NCI-H82 treated with DMSO at 0.1 percent for 48 hours (cell line): ENCODE measurements at regions not wholly inside any gene's neighbourhood (a gene's known extent, or its start where the extent isn't known, plus 50 kb on each side); places are given as distances from the start of the nearest gene placed in this dataset.

Source experiments
- DNase-seq: peaks from one replicate; lab custom pipeline; 2025; ENCODE audit not compliant: unreplicated experiment; lab: John Stamatoyannopoulos, UW

DNA sequence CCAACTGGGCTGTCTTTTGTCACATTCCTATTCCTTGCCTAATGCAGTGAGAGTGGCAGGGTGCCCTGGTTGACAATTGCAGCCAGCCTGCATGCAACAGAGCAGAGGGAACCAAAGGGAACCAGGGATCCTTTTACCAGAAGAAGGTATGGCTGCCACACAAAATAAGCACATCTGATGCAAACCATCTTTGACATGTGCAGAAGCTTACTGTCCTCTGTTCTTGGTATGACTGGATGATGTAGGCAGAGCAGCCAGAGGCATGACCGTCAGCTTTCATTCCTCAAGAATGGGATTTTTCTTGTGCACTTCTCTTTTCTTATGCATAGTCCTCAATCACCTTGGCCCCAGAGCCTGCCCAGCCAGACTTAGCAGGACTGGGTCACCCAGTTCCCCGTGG, 116.1 kb downstream of the UQCRFS1 start:
- no peak for DNase-seq

DNA sequence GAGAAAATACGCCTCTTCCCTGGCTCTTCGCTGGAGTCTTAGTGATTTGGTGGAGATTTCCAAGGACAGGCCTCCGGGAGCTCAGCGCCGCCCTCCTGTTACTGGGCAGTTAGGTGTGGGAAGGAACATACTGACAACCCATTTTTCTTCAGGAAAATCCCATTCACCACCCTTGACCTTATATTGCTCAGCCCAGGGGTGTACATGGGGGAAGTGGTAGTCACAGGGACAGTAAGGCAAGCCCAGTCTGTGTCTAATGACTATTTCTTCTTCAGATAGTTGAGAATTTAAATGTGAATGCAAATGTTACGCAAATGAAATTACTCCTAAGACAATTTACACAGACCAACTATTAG, 119.4 kb downstream of the UQCRFS1 start:
- DNase-seq, result no peak

DNA sequence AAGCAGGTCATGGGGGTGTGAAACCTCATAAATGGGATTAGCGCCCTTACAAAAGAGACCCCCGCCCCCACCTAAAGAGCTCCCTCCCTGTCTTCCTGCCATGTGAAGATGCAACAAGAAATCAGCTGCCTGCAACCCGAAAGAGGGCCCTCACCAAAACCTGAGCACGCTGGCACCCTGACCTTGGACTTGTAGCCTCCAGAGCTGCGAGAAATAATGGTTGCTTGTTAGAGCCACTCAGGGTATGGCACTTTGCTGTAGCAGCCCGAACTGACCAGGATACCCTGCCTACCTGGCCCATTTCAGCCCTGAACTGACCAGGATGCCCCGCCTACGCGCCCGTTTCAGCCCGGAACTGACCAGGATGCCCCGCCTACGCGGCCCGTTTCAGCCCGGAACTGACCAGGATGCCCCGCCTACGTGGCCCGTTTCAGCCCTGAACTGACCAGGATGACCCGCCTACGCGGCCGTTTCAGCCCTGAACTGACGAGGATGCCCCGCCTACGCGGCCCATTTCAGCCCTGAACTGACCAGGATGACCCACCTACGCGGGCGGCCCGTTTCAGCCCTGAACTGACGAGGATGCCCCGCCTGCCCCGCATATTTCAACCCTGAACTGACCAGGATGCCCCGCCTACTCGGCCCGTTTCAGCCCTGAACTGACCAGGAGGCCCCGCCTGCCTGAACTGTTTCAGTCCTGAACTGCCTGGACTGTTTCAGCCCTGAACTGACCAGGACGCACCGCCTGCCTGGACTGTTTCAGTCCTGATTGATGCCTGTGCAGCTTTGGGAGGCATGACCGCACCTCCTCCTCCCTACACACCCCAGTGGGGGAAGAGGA, 120.0 kb downstream of the UQCRFS1 start:
- no peak for DNase-seq

DNA sequence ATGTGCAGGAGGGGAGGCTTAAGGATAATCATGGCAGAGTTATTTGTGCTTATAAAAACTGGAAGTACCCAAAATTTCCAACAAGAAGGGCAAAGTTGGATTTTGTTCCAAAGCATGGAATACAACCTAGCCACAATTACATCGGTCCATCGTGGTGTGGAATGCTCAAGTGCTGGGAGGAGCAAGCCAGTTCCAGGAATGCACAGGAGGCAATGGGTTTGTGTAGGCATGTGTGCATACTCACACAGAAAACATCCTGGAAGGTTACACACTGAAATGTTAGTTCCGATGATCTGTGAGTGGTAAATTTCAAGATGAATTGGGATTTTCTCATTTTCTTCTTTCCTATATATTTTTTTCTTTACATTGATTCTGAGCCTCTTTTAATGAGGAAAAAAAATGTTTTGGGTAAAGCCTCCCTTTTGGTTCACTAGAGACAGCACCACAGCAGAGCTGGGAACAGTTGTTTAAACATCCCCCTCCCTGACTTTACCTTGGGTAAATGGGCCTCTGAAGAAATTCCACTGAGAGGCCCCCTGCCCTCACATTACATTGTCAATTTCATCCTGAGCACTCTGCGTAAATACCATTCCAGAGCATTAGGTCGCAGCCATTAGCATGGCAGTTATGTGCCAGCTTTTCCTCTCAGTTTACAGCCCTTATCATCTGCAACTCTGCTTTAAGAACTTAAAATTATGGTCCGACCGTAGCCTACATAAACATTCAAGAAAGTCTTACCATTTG, 122.0 kb downstream of the UQCRFS1 start:
- DNase-seq, result no peak

DNA sequence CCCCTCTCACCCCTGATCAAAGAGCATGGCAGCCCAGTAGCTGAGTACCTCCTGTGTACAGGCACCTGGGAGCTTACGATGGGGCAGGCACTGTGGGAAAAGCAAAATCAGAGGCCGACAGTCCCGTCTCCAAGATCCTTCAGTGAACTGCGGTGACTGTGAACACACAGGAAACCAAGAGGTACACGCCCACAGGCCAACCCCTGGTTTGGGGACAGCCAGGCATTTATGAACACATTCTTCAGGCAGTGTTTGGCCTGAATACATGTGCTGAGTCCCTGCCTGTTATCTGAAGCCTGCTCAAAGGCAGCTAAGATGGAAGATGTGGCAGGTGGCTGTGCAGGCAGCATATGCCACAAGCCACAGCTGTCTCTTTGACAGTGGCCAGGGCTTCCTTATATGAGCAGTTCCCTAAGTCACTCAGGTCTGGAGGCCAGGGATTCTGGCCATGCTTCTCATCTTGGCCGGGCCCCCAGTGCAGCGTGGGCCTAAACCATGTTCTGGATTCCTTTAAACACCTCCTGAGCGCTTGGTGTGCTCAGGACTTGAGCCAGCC, 123.6 kb downstream of the UQCRFS1 start:
- DNase-seq, result no peak

DNA sequence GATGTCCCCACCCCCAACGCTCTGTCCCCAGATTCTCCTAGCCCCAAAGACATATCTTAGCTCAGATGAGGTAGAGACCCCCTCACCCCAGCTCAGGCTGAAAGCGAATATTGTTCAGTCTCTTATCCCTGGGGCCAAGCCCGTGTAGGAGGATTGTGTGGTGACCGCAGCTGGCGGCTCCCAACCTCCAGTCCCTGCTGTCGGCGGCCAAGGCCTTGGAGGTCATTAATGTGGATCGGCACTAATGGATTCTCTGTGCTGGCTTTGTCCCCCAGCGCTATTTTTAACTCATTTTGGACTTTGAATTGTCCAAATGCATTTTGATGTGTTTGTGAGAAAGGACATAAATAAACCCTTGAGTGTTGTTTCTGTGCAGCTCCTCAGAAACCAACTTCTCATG, 124.2 kb downstream of the UQCRFS1 start:
- DNase-seq, result no peak

DNA sequence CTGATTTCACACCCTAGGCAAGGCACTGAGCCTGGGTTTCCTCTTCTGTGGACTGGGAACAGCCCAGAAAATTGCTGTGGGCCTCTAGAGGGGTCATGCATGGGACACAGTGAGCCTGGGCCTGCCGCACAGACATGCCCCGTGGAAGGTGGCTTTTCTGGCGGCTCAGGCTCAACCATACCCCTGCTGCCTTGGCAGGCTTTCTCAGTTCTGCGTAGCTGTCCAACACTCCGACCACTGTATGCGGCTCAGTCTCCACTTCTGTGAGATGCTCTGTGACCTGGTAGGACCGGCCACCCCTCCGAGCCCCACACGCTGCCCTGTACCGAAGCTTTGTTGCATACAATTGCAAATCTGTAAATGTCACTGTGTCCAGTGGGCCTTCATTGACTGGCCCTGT, 126.3 kb downstream of the UQCRFS1 start:
- DNase-seq, result no peak

DNA sequence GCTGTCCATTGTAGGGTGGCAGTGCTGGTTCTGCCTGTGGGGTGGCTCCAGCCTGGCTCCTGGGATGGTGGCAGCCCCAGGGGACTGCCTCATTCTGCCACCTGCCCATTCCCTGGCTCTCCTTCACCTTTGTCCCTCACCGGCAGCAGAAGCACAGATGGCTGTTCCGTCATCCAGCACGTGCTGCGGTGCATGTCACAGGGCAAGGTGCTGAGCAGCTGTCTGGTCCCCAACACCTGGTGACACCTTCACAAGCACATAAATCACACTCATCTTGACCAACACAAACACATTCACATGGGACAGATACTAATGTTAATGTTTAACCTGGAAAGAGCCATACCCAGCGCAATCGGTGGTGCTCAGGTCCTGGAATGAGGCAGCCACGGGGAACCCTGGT, 126.8 kb downstream of the UQCRFS1 start:
- no peak for DNase-seq

DNA sequence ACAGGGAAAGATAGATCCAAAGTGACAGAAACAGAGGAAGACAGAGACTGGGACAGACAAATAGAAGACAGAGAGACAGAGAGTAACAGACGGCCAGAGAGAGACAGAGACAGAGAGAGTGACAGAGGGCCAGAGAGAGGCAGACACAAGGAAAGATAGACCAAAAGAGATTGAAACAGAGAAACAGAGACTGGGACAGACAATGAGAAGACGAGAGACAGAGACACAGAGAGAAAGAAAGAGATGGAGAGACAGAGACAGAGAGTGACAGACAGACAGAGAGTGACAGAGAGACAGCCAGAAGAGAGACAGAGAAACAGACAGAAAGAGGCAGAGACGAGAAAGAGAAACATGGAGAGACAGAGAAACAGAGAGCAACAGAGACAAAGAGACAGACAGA, 127.3 kb downstream of the UQCRFS1 start:
- no peak for DNase-seq

DNA sequence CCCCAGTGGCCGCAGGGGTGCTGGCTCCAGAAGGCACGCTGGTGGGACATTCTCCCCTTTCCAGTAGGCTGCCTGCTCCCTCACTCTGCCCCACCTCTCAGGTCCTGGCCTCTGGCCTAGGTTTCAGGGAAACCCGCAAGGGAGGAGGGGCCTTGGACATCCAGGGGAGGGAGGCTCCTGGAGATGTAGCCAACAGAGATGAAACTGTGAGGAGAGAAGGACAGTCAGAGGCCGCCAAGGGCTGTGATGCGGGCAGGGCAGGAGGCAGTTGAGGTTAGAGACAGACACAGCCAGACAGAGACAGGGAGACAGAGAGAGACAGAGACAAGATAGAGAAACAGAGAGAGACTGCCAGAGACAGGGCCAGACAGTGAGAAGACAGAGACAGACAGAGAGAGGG, 127.7 kb downstream of the UQCRFS1 start:
- DNase-seq, result no peak

DNA sequence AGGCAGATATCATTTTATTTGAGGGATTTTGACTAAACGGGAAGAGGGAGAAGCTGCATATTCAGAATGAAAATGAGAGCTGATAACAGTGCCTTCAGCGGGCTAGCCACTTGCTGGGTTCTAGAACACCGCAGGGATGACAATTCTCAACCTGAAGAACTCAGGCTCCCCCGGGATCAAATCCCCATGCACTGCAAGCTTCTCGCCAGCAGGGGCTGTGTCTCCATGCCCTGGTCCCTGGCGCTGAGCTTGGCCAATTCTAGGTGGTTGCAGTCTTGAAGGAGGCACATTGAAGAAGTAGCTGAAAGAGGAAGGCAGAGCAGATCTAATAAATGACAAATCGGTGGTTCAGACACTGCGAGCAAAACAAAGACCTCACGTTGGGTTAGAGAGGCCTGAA, 128.7 kb downstream of the UQCRFS1 start:
- DNase-seq, result no peak

DNA sequence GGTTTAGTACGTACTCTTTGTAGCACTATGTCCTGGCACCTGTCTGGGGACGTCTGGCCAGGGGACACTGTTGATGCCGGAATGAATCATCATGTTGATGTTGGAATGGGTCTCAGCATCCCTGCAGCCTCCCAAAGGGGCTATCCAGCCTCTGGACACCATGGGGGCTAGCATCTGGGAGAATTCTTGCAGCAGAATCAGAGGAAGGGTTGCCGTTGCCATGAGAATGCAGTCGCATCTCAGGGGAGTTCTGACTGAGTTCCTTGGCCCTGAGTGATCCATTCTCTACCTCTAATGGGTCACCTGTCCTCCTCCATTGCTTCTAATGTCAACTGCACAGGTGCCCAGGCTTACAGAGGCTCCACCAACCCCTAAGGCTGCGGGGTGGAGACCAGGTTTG, 129.1 kb downstream of the UQCRFS1 start:
- DNase-seq, result no peak

DNA sequence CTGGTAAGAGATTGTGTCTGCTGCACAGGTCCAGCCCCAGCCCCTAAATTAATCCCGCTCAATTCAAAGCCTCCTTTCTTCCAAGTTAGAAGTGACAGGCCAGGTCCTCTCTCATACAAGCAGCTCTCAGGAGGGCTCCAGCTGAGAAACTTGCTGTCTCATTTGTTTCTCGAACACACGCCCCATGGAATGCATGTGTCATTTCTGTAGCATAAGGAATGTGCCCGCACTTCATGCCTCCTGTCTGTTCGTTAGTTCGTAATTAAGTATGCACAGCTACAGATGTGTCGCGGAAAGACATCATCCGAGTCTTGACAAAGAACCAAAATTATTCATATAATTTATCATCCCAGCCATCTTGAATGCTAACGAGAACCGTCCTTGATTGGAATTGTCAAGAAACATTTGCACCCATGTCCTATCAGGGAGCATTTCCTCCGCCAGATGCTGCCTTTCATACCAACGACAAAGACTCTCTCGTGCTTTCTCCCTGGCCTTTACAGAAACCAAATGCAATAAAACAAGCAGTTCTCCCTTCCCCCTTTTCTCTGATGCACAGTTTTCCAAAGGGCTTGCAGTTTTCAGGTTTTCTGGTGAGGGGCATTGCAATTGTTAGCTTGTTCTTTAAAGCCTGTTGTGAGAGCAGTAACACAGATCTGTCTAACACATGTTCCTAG, 133.5 kb downstream of the UQCRFS1 start:
- no peak for DNase-seq

DNA sequence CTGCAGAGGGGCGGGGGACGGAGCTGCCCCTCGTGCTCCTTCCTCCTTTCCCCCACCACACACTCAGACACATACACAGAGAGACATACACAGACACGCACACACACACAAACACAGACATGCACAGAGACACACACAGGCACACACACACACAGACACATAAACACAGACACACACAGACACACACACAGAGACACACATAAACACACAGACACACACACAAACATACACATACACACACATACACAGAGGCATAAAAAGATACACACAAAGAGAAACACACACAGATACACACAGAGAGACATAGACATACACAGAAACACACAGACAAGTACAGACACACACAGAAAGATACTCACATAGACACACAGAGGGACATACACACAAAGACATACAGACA, 136.0 kb downstream of the UQCRFS1 start:
- DNase-seq, result no peak

DNA sequence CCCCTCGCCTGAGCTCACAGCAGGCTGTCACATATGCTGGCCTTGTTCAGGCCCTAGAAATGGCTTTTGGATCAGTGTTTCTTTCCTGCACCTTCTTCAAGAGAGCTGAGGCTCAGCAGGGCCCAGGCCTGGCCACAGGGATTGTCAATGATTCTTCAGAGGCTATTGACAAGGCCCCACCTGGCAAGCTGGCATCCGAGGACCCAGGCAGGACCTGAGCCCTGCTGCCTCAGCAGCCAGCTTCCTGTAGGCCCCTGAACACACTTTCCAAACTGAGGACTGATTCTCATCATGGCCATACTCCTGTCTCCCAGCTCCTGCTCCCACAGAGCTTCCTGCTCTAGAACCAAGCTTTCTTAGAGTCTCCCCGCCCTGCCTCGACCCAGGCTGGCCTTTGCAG, 136.8 kb downstream of the UQCRFS1 start:
- no peak for DNase-seq

DNA sequence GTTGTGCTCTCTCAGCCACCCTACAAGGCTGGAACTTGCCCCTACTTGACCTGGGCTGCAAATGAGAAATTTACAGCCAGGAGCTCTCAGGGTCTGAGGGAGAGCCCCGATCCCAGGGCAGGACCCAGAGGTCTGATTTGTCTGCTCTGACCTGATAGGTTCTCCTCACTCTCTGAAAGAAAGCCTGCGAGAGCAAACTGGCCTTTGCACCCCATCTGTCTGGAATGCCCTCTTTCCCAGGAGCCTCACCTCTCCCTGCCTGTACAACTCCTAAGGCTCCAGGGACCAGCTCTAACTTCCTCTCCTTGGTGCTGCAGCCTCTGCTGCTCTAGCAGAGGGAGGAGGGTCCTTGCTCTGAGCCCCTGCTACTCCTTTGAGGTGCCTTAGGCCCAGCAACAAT, 137.8 kb downstream of the UQCRFS1 start:
- DNase-seq, result no peak

DNA sequence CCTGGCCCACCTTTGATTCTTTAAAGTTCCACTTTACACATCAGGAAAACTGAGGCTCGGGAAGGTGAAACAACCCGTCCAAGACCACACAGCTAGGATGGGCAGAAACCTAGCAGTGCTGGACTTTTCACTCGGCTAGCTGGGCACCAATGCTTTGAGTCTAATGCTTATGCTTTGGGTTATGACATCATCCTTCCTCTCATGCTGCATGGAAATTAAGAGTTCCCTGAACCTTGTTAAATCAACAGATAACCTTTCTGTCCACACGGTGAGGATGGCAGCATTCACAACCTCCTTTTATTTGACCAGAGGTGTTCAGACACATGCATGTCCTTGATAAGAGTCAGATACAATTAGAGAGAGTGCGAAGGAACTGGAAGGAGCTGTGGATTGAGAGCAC, 138.4 kb downstream of the UQCRFS1 start:
- no peak for DNase-seq

DNA sequence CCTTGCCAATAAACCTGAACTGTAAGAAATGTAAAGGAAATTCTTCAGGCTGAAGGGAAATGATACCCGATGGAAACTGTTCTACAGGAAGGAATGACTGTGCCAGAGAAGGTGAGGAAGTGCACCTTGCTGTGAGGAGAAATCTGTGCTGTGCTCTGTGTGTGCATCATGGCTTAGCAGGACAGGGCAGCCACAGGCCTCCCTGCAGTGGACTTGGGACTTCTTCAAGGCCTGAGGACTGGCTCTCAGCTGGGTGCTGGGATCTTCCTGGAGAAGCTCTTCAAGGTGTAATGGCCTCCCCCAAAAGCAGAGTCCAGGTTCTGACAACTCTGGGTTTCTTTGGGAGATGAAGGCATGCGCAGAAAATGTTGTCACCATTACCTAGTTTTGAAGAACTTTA, 145.1 kb downstream of the UQCRFS1 start:
- DNase-seq, result no peak

DNA sequence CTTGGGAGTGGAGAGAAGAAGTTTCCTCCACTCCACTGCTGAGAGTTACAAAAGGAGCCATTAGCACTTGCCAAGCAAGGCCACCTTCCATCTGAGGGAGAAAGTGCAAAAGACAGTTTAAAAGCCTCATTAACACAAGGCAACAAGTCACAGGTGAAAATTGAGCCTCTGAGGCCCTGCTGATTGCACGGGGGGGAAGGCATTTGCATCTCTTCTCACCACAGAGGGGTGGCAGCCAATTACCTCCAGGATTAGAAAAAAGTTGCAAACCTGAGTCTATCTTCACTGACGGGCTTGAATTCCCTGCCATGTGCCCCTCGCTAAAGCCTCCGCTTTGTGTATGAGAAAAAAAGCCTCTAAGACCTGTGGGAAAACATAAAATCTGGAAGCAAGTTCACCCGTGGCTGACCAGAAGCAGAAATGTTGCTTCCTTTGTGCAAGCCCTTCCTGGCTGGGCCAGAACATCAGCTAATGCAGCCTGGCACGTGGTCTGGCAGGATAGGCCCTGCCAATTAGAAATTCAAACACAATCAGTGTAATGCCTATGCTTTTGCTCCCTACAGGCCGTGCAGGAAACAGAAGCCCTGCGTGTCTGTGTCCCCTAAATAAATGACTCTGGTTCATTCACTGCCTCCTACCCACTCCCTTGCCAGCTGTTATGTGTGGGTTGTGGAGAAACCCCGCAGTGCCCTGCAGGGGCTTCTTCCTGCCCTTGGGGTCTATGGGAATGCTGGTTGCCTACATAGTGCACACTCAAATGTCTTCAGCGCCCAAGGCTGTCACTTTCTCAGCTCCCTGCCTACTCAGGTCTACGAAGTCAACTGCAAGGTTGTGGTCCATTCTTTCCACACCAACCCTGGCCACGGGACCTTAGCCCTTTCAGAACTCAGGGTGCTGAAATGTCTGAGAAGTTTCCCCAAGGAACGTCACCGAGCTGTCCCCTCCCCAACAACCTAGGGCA, 150.2 kb downstream of the UQCRFS1 start:
- DNase-seq, result no peak

DNA sequence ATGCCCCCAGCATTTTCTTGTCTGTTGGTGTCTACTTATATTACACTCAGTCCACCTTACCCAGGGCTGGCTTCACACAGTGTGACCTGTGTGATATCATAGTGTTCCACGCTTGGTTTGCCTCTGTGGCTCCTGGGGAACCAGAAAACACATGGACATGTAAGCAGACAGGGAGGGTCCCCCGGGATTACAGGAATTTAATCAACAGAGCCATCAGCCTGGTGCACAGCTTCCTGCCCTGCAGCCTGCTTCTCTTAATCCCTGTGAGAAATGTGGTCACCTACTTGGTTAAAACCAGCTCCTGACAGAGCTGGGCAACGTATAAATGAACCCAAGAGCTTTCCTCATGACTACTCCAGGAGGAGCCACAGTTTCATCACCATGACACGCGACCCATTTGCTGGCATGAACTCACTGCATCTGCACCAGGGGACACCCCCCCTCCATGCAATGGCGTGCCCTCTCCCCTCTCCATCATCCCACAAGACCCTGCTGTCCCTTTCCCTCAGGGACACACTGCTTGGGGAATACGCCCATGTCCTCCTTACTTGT, 152.1 kb downstream of the UQCRFS1 start:
- no peak for DNase-seq
